Memory B cell (primary cell): ENCODE measurements at regions not wholly inside any gene's neighbourhood (a gene's known extent, or its start where the extent isn't known, plus 50 kb on each side); places are given as distances from the start of the nearest gene placed in this dataset.
"Not testable (repeated sequence)": the region's sequence is repeated elsewhere in the genome, so short reads cannot be mapped to it uniquely, and the experiment has no call there.

Experiments used
- ATAC-seq: fragments of 150-1000 bp; cut with Tn5 transposase; 2 replicates; pipeline ENCODE4 v1.10.0; 2021; ENCODE audit warnings: low read depth, mild to moderate bottlenecking, moderate library complexity
- DNase-seq, 2 donors: peaks; one replicate each; pipeline ENCODE4 v3.0.0; 2022; ENCODE audit warnings: low spot score in 2 of 2
- H3K27ac Mint-ChIP-seq: one replicate; pipeline ENCODE4 v1.8.0; 2022; ENCODE audit warnings: mild to moderate bottlenecking, moderate library complexity, mixed read lengths
- H3K27me3 Mint-ChIP-seq: one replicate; pipeline ENCODE4 v1.8.0; 2022; ENCODE audit warnings: mixed read lengths
- H3K36me3 Mint-ChIP-seq: one replicate; pipeline ENCODE4 v1.8.0; 2022; ENCODE audit warnings: mild to moderate bottlenecking, mixed read lengths
- H3K4me1 Mint-ChIP-seq: one replicate; pipeline ENCODE4 v1.8.0; 2022; ENCODE audit warnings: mixed read lengths
- H3K4me3 Mint-ChIP-seq: one replicate; pipeline ENCODE4 v1.8.0; 2022; ENCODE audit warnings: mild to moderate bottlenecking, moderate library complexity, mixed read lengths
- H3K9me3 Mint-ChIP-seq: one replicate; pipeline ENCODE4 v1.8.0; 2022; ENCODE audit warnings: mixed read lengths

DNA sequence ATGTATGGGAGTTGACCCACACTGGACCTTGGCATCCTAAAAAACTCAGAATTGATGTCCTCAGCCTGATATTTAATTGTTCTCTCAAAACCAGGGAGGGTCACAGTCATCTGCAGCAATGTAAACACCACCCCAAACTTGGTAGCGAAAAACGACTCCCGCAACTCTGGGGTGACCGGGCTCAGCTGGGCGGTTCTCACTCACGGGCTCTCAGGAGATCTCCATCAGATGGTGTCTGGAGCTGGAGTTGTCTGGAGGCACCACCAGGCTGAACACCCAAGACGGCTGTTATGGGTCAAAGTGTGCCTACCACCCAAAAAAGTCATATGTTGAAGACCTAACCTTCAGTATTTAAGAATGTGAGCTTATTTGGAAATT, 50.9 kb upstream of the NXT1 start:
- no peak overlapping the region for H3K27ac Mint-ChIP-seq
- H3K4me1 Mint-ChIP-seq: no peaks in the 10 kb centered on the region
- H3K4me3 Mint-ChIP-seq: no peak overlapping the region
- H3K27me3 Mint-ChIP-seq: peaks cover 4% of the 10 kb centered on the region
- no peaks in the 10 kb centered on the region for H3K36me3 Mint-ChIP-seq
- ATAC-seq (no peak), DNase-seq (no peak)
- no peaks in the 10 kb centered on the region for H3K9me3 Mint-ChIP-seq

DNA sequence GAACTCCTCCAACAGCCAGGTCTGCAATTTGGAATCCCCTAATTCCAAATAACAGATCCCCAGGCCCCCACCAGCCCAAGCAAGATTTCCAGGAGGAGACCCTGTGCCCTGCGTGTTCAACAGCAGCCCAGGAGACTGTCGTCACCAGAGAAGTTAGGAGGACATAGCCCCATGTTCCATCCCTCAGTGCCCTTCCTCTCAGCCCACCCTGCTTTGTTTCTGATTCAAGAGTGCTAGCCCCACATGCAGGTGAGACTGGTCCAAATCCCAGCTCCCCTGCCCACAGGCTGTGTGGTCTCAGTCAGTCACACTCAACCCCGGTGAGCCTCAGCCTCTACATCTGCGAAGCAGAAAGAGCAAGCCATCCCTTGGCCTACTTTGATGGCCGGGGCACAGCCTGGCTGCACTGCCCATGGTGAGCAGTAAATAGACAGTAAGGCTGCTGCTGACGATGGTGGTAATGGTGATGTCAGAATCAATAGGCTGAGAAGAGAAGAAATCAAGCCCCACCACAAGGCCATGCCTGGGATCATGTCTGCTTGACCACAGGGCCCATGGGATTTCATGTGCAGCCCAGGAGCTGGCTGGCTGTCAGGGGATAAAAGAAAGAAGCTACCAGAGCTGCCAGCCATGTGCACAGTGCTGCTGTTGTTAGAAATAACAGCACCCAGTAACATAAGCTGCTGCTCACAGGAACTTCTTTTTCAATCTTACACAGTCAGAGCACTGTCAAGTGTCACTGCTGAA, 51.5 kb upstream of the NXT1 start:
- H3K9me3 Mint-ChIP-seq: no peaks in the 10 kb centered on the region
- no peaks in the 10 kb centered on the region for H3K4me1 Mint-ChIP-seq
- peaks cover 4% of the 10 kb centered on the region for H3K27me3 Mint-ChIP-seq
- no peak for DNase-seq
- ATAC-seq: no peak
- H3K36me3 Mint-ChIP-seq: no peaks in the 10 kb centered on the region
- H3K27ac Mint-ChIP-seq: no peak overlapping the region
- no peak overlapping the region for H3K4me3 Mint-ChIP-seq

DNA sequence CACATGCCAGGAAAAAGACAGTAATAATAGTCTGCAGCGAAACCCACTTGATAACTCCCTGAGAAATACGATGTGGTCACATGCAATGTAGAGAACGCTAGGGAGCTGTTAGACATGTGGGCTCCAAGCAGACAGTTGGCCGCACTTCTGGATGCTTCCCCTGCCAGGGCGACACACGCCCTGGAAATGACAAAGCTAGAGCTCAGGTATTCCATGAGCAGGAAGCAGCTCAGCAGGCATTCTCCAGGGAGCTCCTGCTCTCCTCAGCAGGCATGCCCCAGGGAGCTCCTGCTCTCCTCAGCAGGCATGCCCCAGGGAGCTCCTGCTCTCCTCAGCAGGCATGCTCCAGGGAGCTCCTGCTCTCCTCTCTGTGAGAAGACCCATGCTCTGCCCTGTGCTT, 52.4 kb upstream of the NXT1 start:
- no peak overlapping the region for H3K27ac Mint-ChIP-seq
- H3K27me3 Mint-ChIP-seq: peaks cover 4% of the 10 kb centered on the region
- no peaks in the 10 kb centered on the region for H3K36me3 Mint-ChIP-seq
- DNase-seq: no peak
- H3K4me3 Mint-ChIP-seq: no peak overlapping the region
- no peaks in the 10 kb centered on the region for H3K9me3 Mint-ChIP-seq
- ATAC-seq: no peak
- no peaks in the 10 kb centered on the region for H3K4me1 Mint-ChIP-seq

DNA sequence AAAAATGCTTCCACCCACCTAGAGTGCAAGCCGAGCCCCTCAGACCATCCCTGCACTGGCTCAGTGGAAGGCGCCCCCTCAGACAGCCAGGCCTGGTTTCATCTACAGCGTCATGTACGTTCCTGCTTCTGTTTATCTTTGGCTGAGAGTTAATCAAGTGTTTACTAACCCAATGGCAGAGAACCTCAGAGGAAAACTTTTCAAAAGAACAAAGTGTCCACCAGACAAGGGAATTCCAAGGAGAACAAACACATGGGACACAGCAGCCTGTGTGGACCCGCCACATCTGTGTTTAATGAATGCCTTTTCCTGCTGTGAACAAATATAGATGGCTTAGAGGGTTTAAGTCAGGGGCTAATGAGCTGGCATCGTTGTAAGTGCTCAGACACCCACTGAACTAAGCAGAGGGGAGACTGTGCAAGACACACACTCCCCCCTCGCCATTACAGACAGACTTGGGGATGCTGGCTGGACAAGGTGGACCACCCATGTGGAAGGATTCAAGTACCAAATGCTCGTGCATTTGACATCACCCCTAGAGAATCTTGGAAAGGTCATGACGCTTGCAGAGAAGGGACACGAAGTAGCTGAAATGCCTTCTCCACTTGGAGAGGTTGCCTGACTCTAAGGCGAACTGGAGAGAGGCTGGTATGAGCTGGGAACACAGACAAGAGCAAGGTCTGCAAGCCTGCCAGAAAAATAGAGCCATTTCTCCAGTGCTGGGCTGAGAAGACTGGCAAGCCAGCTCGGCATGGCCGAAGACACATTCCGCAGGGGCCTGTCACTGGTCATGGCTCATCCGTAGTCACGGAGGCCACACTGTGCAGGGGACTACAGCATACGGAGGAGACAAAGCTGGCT, 53.5 kb upstream of the NXT1 start:
- Mint-ChIP-seq H3K9me3 (no peaks in the 10 kb centered on the region), H3K27ac (no peak overlapping the region), H3K27me3 (peaks cover 4% of the 10 kb centered on the region), H3K36me3 (no peaks in the 10 kb centered on the region), H3K4me1 (no peaks in the 10 kb centered on the region), H3K4me3 (no peak overlapping the region)
- ATAC-seq (no peak), DNase-seq (no peak)

DNA sequence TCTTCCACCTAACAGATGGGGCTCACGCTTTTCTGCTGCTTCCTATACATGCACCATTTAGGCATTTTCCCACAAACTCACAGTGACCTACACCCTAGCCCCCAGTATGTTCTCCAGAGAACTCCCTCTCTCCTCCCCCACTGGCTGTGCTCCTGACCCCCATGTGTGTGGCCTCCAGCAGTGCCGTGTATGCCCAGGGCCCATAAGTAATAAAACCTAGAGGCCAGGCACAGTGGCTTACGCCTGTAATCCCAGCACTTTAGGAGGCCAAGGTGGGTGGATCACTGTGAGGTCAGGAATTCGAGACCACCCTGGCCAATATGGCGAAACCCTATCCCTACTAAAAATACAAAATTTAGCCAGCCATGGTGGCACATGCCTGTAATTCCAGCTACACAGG, 54.7 kb upstream of the NXT1 start:
- Mint-ChIP-seq H3K36me3 (no peaks in the 10 kb centered on the region), H3K27me3 (peaks cover 9% of the 10 kb centered on the region), H3K27ac (no peak overlapping the region), H3K4me3 (no peak overlapping the region), H3K4me1 (no peaks in the 10 kb centered on the region), H3K9me3 (no peaks in the 10 kb centered on the region)
- ATAC-seq (no peak), DNase-seq (no peak)

DNA sequence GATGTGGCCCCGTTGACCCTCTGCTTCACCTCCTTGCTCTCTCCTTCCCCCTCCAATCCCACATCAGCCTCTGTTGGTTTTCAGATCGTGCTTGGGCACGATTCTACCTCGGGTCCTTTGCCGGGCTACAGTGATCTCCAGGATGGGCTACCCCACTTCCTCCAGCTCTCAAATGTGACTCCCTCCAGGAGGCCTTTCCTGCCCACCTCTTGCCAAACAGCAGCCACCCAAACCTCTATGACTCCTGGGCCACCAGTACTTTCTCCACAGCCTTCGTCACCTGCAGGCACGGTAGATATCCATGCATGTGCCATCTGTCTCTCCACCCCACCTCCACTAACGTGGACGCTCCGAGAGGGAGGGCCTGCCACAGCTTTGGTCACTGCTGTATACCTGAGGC, 55.9 kb upstream of the NXT1 start:
- H3K36me3 Mint-ChIP-seq: no peaks in the 10 kb centered on the region
- no peaks in the 10 kb centered on the region for H3K9me3 Mint-ChIP-seq
- no peak for DNase-seq
- H3K4me3 Mint-ChIP-seq: no peak overlapping the region
- H3K4me1 Mint-ChIP-seq: no peaks in the 10 kb centered on the region
- no peak for ATAC-seq
- peaks cover 11% of the 10 kb centered on the region for H3K27me3 Mint-ChIP-seq
- no peak overlapping the region for H3K27ac Mint-ChIP-seq

DNA sequence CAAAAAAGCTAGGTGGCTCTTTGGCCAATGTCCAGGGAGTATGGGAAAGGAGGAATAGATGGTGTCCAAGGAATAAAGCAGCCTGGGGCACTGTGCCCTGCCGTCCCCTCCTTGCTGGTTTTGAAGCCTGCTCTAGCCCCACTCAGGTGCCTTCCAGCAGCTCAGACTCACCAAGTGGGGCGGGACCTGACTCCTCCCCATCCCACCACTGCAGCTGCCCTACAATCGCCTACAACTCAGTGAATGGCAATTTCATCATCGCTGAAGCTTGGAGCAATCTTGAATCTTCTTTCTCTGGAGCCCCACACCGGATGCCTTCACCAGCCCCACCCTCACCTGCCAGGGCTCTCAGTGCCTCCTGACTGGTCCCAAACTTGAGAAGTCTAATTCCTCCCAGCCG, 56.4 kb upstream of the NXT1 start:
- Mint-ChIP-seq H3K27ac (no peak overlapping the region), H3K9me3 (no peaks in the 10 kb centered on the region), H3K4me1 (no peaks in the 10 kb centered on the region), H3K4me3 (no peak overlapping the region), H3K36me3 (no peaks in the 10 kb centered on the region), H3K27me3 (peaks cover 14% of the 10 kb centered on the region)
- ATAC-seq (no peak), DNase-seq (no peak)

DNA sequence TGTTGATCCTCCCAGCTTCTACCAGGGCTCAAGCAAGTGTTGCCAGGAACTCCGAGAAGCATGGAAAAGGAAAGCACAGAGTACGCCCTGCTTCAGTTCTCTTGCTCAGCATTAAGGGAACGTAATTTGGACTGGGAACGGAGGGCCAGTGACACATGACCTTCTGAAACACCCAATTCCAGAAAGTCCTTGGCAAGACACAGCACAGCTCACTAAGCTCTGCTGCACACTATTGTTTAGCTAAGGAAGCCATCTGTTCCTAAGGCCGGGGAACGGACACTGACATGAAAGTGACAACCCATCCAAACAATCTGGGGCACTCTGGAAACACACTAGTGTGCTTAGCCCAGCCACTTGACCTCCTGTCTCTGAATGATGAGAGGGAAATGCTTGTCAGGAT, 56.9 kb upstream of the NXT1 start:
- DNase-seq (no peak), ATAC-seq (no peak)
- Mint-ChIP-seq H3K4me3 (no peak overlapping the region), H3K36me3 (no peaks in the 10 kb centered on the region), H3K9me3 (no peaks in the 10 kb centered on the region), H3K27ac (no peak overlapping the region), H3K4me1 (no peaks in the 10 kb centered on the region), H3K27me3 (peaks cover 14% of the 10 kb centered on the region)

DNA sequence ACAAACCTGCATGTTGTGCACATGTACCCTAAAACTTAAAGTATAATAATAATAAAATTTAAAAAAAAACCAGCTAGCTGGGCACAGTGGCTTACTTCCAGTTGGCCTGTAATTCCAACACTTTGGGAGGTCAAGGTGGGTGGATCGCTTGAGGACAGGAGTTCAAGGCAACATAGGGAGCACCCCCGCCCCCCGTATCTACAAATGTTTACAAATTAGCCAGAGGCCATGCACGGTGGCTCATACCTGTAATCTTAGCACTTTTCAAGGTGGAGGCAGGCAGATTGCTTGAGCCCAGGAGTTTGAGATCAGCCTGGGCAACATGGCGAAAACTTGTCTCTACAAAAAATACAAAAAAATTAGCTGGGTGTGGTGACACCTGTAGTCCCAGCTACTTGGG, 58.3 kb upstream of the NXT1 start:
- not testable (repeated sequence) for H3K4me3 Mint-ChIP-seq, H3K4me1 Mint-ChIP-seq

DNA sequence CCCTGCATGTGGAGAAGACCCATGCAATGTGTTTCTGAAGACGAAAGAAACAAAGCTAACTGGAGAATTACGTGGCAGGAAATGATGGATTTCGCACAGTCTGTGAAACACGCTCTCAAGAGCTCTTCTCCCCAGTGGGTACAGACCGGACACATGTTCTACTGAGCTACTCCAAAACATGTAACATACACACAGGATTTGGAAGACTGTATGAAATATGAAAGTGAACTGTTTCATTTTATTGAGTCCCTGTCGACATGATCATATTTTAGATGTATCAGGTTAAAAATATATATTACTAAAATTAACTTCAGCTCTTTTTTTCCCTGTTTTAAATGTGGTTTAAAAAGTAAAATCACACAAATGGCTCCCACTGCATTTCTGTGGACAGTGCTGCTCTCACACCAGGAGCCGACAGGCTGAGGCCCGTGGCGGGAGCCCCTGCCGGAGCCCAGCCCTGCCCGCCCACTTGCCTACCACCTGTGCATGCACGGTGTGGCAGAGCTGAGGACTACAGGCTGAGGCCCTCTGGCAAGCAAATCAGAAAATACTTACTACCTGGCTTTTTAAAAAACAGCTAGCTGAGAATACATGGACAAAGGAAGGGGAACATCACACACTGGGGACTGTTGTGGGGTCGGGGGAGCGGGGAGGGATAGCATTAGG, 58.9 kb upstream of the NXT1 start:
- Mint-ChIP-seq H3K27ac (no peak overlapping the region), H3K27me3 (peaks cover 15% of the 10 kb centered on the region), H3K4me3 (no peak overlapping the region), H3K4me1 (no peaks in the 10 kb centered on the region), H3K9me3 (no peaks in the 10 kb centered on the region), H3K36me3 (peaks cover 2% of the 10 kb centered on the region)
- ATAC-seq: no peak
- no peak for DNase-seq

More for the DNA sequence above, 58.3 kb upstream of the NXT1 start:
- not testable (repeated sequence) for ATAC-seq, DNase-seq, H3K9me3 Mint-ChIP-seq, H3K27ac Mint-ChIP-seq, H3K36me3 Mint-ChIP-seq
- H3K27me3 Mint-ChIP-seq: peaks cover 13% of the 10 kb centered on the region

DNA sequence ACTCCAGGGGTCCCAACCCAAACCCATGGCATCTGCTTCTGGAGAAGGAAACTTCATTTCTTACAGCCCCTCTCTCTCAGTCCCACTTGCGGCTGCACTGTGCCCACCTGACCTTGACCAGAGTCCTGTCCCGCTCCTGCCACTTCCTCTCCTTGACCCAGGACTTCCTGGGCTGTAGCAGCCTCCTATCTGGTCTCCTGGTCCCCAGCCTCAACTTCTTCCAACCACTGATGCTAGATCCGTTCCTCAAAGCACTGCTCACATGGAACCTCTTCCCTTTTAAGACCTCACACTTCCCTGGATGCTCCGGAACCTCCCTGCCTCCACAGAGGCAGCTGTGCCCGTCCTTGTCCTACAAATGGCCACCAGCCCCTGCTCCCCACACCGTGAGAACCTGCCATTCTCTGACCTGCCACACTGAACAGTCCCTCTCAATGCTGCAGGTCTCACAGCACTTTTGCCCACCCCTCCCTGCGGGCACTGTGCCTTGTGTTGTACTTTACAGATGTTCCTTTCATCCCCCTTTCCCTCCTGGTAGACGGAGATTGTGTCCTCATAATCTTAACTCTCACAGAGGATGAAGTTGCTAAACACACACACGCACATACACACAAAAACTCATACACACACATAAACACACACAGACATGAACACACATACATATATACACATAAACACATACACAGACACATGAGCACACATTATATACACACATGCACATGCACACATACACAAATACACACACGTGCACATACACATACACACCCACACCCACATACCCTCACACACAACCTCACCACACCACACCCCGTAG, 59.6 kb upstream of the NXT1 start:
- Mint-ChIP-seq H3K36me3 (peaks cover 2% of the 10 kb centered on the region), H3K27me3 (peaks cover 15% of the 10 kb centered on the region), H3K4me1 (no peaks in the 10 kb centered on the region), H3K9me3 (no peaks in the 10 kb centered on the region), H3K4me3 (no peak overlapping the region), H3K27ac (no peak overlapping the region)
- ATAC-seq (no peak), DNase-seq (no peak)

DNA sequence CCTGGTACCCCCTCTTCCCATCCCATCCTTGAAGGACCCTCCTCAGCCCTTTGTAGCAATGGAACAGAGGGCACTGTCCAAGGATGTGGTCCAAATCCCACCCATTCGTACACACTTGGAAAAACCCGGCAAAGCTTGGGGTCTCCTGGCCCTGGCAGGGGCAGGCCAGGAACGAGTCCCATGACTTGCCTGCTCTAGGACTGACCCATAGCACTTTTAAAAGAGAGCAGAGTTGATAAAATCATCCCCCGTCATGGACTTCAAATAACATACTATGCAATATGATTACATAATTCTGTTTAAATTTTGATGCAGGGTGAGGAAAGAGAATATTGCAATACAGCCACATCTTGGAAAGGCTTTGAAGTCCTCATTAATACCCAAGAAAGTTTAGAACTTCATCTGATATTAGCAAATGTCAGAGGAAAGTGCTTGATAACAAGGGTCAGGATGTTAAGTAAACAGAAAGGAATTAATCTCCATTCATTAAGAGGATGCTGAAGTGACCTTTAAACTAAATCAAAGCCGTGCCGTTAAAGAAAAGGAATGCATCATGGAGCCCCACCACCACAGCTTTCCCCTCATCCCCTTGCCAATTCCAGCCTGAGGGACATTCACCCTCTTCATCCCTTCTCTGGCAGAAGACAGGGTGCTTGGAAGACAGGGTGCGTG, 60.7 kb upstream of the NXT1 start:
- Mint-ChIP-seq H3K4me1 (no peaks in the 10 kb centered on the region), H3K9me3 (no peaks in the 10 kb centered on the region), H3K27ac (no peak overlapping the region), H3K4me3 (no peak overlapping the region), H3K36me3 (peaks cover 2% of the 10 kb centered on the region), H3K27me3 (peaks cover 15% of the 10 kb centered on the region)
- DNase-seq: no peak
- ATAC-seq: no peak

DNA sequence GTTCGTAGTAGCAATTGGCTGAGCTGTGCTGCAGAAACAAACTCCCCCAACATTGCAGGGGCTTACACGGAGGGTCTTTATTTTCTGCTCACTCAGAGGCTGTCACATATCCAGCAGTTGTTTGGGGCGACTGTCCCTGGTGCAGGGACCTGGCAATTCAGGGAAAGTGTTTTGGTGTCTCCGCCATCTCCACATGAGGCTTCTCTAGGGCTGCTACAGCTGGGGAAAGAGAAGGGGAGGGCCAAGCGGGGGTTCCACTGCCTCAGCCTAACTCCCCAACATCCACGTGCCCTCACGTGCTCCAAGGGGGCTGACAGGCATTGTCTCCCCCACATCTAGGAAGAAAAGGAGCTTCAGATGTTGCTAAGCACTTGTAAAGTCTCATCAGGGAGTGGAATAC, 61.3 kb upstream of the NXT1 start:
- Mint-ChIP-seq H3K27ac (no peak overlapping the region), H3K9me3 (no peaks in the 10 kb centered on the region), H3K4me1 (no peaks in the 10 kb centered on the region), H3K36me3 (peaks cover 2% of the 10 kb centered on the region), H3K4me3 (no peak overlapping the region), H3K27me3 (peaks cover 15% of the 10 kb centered on the region)
- DNase-seq (no peak), ATAC-seq (no peak)
